Suprapubic skin (tissue), 4 donors: ENCODE measurements at regions not wholly inside any gene's neighbourhood (a gene's known extent, or its start where the extent isn't known, plus 50 kb on each side); places are given as distances from the start of the nearest gene placed in this dataset.

Source experiments
- EP300 ChIP-seq: sonication (generic); formaldehyde crosslinking; IDR thresholded peaks from one replicate; pipeline ENCODE4 v1.6.1; 2017; ENCODE audit warnings: antibody characterized with exemption
- POLR2A ChIP-seq, 2 donors: fragments of 450-650 bp; IDR thresholded peaks; one replicate each; pipeline ENCODE4 v1.6.1; 2017; ENCODE audit warnings: antibody characterized with exemption in 2 of 2, mild to moderate bottlenecking in 2 of 2, moderate library complexity in 2 of 2
- POLR2AphosphoS5 ChIP-seq, 3 donors: sonication (generic); formaldehyde crosslinking; IDR thresholded peaks; one replicate each; pipeline ENCODE4 v1.6.1; 2017; ENCODE audit warnings: antibody characterized with exemption in 3 of 3
- TF ChIP-seq, protein P1 (sequence below), 2 donors: fragments of 200-600 bp in 1 of 2; fragments of 450-650 bp in 1 of 2; sonication (generic) in 1 of 2; IDR thresholded peaks; one replicate each; pipeline ENCODE4 v1.5.1; 2016 to 2019; ENCODE audit warnings: antibody characterized with exemption in 2 of 2, mild to moderate bottlenecking in 1 of 2, moderate library complexity in 1 of 2

- TF ChIP-seq, protein P1, sequence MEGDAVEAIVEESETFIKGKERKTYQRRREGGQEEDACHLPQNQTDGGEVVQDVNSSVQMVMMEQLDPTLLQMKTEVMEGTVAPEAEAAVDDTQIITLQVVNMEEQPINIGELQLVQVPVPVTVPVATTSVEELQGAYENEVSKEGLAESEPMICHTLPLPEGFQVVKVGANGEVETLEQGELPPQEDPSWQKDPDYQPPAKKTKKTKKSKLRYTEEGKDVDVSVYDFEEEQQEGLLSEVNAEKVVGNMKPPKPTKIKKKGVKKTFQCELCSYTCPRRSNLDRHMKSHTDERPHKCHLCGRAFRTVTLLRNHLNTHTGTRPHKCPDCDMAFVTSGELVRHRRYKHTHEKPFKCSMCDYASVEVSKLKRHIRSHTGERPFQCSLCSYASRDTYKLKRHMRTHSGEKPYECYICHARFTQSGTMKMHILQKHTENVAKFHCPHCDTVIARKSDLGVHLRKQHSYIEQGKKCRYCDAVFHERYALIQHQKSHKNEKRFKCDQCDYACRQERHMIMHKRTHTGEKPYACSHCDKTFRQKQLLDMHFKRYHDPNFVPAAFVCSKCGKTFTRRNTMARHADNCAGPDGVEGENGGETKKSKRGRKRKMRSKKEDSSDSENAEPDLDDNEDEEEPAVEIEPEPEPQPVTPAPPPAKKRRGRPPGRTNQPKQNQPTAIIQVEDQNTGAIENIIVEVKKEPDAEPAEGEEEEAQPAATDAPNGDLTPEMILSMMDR (IDR thresholded peaks at IDR 0.05), result no peak
- TF ChIP-seq POLR2A (IDR thresholded peaks at IDR 0.05) (no peak), POLR2AphosphoS5 (IDR thresholded peaks at IDR 0.05) (no peak), EP300 (no peak)
These were observed 558.4 kb downstream of the CCER1 start for GRCh38 chr12:90396556-90396955.
